HG03439 (cell line): ENCODE measurements at regions not wholly inside any gene's neighbourhood (a gene's known extent, or its start where the extent isn't known, plus 50 kb on each side); places are given as distances from the start of the nearest gene placed in this dataset.

Experiments used
- ATAC-seq: cut with Tn5 transposase; IDR thresholded peaks from one replicate; pipeline ENCODE4 v1.9.1; 2021; ENCODE audit warnings: mild to moderate bottlenecking, moderate library complexity; ENCODE audit not compliant: unreplicated experiment

DNA sequence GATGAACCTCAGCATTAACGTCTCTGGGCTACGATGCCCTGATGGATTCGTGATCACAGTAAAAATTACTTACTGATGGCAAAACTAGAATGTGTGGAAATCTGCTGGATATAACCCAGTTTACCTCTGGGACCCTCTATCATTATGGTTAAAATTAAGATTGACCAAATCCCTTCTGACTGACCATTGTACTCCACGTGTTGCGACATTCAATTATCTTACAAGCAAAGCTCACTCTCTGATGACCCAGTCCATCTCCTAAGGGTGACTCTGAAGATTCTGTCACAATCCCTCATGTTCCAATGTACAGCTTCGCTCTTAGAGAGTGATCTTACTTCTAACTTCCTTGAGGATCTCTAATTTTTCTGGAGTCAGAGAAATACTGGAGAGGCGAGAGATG, 288.5 kb upstream of the RUNX1 start:
- ATAC-seq = no peak

DNA sequence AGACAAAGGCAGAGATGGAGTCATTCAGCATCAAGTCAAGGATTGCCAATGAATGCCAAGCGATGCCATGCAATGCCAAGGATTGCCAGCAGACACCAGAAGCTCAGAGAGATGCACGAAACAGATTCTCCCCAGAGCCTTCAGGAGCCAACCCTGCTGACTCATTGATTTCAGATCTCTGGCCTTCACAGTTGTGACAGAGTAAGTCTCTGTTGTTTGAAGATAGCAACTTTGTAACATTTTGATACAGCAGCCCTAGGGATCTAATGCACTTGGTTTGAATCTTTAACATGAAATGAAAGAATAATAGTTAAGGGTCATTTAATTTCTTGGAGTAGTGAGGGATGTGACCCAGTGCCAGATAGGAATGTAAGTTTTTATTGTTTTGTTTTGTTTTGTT, 287.4 kb upstream of the RUNX1 start:
- ATAC-seq = no peak

DNA sequence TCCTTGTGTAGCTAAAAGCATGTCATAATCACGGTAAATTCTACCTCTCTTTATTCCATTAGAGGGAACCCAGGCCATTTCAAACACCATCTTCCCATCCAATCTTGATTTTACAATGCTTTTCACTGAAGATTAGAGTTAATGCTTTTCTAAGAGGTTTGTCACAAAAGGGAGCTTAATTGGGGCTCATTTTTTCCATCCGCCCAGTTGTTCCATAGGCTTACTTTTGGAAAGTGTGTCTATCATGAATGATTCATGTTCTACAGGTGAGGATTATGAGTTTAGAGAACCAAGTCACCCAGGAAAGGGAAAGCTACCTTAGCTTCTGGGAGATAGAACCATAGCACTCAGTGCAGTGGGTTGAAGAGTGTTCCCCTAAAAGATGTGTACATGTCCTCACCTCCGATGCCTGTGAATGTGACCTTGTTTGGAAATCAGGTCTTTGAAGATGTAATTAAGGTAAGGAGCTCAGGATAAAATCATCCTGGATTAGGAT, 286.9 kb upstream of the RUNX1 start:
- no peak for ATAC-seq

DNA sequence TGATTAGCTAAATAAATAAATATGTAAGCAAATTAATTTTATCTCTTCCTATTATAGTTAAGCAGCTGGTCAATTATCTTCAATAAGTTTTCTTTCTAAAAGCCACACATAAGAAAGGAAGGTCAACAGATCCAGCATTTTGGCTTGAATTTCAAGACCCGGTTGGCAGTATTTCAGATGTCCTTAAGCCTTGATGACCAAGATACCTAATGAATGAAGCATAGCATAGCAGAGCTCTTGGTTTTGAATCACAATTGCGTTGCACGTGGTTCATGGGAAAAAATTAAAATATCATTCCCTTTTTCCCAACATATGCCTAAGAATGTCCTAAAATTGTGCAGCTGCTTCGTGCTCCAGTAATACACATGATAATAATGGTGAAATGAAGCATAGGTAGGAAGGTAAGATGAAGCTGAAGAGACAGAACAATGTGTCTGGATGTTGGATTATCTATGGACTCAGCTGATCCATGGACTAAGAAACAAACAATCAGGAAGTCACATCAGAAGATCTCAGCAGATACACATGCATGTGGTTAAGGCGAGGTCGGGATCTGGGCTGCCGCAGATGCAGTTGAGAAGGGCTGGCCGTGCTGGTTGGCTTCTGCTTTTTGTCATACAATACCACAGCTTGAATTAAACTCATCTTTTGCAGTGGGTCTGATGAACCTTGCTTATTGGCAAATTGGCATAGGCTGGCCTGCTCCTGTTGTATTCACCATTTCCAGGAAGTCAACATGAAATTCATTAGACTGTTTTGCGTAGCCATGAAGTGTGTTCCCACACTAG, 284.9 kb upstream of the RUNX1 start:
- no peak for ATAC-seq

DNA sequence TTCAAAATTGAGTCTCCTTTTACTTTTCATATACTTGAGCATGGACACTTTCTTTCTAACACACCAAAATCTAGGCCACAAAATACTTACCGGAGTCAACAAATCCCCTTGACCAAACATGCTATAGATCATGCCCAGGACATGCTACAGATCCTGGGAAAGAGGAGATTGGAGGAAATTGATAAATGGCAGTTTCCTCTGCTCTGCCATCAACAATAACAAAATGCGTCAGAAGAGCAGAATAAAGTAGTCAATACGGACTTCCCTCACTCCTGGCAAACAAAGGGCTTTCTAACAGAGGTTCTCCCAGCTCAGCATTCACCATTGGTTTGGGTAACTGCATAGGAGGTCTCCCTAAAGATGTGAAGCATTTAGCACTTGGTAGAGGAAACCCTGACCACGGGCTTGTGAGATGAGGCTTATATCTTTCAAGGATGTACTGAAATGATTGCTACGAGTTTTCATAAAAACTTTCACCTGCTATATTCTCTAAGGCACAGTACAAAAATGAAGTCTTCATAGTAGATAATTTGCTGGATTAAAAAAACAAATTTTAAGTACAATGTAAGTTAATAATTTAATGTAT, 283.8 kb upstream of the RUNX1 start:
- no peak for ATAC-seq

DNA sequence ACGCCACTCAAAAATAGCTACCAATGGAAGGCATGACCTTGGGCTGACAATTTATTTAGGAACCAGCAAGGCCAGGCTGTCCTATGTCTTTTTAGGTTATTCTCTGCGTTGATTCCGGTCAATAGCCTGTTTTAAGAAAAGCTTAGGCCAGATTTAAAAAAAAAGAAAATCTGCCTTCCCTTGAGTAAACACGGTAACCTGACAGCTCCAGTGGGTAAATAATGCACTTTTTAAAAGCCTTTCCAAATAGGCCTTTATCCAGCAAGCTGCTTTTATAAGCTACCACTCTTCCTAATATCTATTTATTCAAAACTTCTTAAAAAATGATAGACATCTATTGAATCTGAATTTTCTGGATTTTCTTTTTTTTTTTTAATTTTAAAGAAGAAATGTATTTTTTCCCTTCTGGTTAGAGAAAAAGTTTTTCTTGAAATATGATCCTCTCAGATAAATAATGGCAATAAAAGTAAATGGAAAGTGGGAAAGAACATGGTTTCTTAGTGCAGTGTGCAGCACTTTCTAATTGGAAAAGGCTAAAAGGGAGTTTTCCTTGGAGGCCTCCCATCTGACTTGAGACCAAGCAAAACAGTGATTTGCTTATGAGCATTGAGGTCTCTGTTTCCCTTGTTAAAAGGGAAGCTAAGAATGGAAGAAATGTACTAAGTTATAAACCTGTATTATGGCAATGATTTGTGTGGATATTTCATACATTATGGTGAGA, 281.0 kb upstream of the RUNX1 start:
- no peak for ATAC-seq

DNA sequence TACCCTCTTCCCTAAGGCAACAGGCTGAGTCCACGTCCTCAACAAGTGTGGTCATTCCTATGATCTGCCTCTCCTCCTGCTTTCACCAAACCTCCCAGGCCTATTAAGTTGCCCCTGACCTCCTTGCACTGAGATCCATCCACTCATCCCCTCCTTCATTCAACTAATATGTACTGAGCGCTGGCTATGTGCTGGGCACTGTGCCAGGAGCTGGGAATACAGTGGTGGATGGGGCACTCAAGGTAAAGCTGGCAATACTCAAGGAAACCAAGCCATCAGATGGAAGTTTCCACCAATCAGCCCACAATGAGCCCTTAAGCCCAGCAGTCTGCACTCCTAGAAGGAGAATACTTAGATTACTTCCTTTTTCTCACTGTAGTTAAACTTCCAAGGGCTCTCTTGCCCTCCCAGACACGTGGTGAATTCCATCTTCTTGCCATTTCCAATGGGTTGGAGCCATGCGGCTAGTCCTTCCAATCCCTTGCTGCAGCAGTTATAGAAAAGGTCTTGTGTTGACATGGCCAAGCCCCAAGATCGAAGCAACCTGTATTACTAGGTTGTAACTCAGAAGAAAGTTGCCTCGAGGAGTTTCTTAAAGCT, 279.9 kb upstream of the RUNX1 start:
- ATAC-seq = no peak

DNA sequence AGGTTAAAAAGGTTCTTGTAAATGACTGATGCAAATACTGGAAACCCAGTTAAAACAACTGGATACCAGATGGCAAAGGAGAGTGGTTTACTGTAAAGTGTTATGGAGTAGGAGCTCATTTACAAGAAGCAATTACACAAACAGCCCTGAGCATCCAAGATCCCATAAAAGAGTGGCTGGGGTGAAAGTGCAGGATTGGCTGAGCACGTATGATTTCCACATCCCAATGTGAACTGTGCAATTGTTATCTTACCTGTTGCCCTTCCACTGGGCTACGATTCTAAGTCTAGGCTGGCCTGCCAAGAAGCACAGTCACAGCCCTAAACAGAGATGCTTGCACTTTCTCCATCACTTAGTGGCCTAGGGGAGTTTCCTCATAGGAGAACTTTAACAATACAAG, 277.6 kb upstream of the RUNX1 start:
- ATAC-seq = no peak

DNA sequence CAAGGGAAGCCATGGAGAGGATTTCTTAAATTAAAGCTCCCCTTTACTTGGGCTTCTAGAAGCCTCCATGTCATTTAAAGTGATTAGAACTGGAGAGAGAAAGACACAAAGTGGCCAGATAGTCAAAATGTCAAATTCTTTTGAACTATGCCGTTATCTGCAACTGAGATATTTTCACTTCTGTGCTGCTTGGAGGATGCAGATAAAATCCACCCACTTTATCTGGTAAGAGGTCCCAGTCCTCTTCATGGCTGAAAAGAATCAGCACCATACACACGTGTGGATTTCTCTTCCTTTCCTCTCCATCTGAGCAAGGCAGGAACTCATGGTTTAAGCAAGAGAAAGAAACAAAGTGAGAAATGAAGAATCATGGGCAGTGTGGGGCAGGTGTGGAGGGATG, 276.9 kb upstream of the RUNX1 start:
- ATAC-seq = no peak

DNA sequence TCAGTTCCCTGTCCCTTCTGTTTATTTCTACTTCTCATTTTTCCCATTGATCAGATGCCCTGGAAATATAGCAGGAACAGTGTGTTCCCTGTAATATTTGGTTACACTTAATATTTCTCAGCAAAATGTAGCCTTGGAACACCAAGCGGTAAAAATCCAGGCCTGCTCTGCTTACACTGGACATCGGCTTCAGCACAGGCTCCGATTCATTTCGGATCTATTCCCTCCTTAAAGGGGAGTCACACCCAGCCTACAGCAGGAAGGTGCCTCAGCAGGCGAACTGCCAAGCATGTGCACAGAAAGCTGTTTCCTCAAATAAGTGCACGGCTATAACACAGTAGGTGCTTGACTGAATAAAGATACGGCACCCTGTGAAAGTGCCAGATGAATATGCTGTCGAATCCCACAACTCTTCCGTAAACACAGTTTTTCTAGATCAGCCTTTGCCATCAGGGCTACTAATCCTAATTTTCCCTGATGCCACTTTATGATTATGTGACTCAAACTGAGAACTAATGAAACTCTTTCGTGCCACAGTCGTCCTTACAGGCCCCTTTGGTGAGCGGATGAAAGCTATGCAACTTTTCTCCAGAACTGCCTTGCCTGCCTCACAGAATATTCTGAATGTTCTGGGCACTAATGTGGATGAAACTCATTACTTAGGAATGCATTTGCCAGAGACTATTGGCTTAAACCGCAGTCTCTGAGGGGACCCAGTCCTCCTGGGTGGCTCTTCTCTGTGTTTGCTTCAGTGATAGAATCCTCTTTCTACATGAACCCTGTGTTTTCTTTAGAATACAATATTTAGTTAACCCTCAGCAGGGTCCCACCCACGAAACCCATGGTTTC, 275.5 kb upstream of the RUNX1 start:
- no peak for ATAC-seq

DNA sequence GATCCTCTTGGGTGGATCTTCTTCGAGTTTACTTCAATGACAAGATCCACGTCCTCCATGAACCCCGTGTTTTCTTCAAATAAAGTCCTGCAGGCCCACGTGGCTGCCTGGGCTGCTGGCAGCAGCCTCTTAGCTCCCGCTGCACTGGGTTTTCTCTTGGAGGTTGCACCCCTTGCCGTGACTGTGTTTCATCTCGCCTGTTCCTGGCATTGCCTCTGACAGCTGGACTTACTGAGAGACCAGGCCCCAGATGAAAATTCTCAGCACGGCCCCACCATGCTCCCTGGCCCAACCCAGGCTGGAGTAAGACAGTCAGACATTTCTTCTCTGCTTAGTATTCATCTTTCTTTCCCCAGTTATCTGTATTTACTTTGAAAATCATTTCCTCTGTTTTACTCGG, 274.8 kb upstream of the RUNX1 start:
- ATAC-seq = no peak

DNA sequence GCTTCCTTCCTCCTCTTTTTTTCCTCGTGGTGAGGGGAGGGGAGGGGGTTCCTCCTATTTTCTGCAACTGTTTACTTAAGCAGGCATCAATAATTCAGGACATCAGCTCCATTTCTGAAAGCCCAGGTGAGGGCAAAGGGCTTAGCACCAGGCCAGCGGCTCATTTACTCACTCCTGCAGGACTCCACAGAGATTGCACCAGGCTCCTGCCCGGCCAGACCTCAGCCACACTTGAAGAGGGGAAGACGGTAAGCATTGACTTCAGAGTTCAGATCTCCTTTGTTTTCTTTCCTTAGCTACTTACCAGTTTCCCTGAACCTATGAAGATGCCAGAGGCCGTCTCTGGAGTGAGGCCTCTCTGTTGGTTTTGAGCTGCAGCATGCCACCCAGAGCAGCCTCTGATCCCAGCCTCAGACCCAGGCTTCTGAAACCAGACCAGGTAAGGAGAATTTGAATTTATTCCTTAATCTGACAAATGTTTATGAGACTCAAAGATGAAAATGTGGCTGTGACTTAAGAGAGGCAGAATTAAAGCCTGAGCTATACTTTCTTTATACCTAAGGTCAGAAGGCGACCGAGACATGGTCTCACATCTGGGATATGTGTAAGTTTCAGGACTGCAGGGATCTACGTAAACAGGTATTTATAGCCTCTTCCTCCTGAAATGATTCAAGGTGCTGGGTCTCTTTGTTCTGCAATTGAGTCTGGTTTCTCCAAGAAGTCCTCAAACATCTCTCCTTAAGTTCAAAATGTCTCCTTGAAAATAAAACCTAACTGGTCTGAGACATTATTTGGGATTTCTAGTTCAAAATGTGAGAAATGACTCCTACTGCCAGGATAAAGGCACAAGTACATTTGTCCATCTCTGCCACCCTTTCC, 272.5 kb upstream of the RUNX1 start:
- no peak for ATAC-seq

DNA sequence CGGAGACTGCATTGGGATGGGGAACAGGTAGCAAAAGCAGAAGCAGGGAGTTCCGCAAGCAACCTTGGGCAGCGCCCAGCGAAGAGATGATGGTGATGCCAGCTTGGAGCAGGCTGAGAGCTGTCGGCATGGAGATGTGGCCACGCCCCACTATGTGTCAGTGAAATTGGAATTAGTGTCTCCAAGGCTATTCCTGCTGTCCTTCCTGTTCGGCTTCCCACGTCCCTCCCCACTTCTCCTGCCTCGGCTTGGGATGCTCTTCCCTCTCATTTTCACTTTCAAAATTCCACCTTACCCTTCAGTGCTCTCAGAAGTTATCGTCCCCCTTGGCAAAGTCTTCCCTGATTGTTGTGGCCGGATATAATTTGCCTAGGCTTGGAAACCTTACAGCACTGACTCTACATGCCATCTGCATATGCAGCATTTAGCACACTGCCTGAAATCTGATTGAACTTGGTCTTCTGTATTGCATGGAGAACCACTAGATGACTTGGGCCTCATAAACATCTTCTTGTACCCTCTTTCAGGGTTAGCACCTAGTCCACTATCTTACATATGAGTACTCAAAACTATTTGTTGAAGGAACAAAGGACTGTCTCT, 270.7 kb upstream of the RUNX1 start:
- ATAC-seq = no peak

DNA sequence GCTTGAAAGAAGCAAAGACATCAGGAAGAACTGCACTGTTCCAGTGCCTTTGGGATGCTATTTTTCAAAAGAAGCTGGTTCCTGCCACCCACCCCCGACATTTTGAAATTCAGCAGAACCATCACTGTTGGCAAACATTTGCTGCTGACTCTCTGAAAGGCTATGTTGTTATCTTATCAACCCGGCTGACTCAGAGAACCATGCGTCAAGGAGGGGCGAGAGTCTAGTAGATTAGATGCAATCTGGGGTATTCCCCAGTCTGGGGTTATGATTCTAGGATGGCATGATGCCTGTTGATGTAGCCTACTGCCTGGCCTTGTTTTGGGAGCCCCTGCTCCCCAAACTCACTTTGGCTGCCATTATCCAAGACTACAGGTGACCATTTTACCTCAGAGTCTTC, 267.8 kb upstream of the RUNX1 start:
- no peak for ATAC-seq

DNA sequence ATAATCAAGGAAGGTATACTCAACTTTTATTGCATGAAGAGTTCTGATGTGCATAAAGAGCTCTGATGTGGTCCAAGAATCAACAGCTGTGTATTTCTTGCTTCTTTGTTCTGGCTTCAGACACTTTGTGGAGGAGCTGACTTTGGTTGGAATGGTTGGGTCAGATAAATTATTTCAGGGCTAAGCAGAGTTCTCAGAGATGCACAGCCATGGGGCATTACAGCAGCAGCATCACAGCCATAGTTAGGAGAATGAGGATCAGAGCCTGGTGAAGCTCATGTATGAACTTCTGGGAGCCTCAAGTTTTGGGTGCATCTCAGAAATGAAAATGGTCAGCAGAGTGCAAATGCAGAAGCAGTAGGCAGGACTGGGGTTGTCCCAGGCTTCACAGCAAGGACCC, 267.4 kb upstream of the RUNX1 start:
- ATAC-seq = no peak

DNA sequence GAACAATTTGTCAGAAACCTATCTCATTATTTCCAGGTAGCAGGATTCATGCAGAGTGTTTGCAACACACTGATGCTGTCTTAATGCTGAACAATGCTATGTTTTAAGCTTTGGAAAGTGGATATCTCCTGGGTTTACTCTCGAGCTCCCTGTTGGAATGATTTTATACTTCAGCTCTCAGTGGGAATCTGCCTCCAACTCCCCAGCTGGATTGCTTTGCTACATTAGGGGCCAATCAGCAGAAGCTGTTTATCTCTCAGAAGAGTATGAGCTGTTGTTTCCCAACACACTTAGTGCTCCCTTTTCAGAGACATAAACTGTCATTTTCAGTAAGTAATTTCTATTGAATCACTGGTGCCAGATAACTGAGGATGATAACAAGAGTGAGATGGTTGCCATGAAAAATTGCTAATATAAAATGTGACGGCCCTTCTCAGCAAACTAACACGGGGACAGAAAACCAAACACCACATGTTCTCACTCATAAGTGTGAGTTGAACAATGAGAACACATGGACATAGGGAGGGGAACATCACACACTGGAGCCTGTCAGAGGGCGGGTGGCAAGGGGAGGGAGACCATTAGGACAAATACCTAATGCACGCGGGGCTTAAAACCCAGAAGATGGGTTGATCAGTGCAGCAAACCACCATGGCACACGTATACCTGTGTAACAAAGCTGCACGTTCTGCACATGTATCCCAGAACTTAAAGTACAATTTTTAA, 265.9 kb upstream of the RUNX1 start:
- no peak for ATAC-seq

DNA sequence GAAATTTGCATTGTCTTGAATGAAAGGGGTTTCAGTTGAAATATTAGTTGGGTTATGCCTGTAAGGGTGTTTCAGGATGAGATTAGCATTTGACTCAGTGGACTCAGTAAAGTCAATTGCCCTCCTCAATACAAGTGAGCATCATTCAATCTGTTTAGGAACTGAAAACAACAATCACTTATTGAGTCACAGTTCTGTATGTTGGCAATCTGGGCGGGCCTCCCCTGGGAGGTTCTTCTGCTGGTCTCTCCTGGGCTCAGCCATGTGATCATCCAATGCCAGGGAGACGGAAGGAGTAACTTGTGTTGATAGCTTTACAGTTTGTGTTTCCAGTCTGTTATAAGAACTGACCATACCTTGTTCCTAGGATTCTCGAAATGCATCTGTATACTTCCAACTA, 262.9 kb upstream of the RUNX1 start:
- ATAC-seq = no peak

DNA sequence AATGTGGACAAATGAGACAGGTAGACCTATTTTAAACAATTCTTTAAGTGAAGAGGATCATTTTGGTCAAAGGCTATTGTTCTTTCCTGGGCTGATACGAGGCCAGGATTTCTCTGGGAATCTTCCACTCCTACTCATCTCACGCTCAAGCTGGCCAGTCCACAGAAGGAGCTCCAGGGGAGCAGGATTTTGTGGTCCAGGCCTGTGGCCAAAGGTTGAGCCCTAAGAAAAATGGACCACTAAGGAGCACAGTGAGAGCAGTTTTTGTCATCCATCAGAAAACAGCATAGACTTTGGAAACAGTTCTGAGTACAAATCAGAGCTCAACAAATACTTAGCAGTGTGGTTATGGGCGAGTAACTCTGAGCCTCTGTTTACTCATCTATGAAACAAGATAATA, 260.2 kb upstream of the RUNX1 start:
- ATAC-seq = no peak

DNA sequence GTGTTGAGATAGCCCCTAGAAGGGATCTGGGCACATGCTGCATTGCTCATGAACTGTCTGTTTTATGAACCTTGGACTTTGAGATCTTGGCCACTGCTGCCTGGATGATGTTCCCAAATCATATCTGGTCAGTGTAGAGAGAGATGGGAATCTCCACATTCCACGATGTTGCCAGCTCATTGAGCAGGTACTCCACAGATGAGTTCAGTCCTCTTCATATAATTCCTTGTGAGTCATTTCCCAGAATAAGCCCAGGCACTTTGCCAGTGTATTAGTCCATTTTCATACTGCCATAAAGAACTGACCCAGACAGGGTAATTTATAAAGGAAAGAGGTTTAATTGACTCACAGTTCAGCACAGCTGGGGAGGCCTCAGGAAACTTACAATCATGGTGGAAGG, 254.0 kb upstream of the RUNX1 start:
- ATAC-seq = no peak
